MG63 (cell line): ENCODE measurements at regions not wholly inside any gene's neighbourhood (a gene's known extent, or its start where the extent isn't known, plus 50 kb on each side); places are given as distances from the start of the nearest gene placed in this dataset.
"Not testable (repeated sequence)": the region's sequence is repeated elsewhere in the genome, so short reads cannot be mapped to it uniquely, and the experiment has no call there.

Experiments used
- DNase-seq: peaks from one replicate; pipeline ENCODE4 v3.0.0-alpha.2; 2020
- H3K27me3 ChIP-seq: fragments of 250-450 bp; sonication (Bioruptor Pico); 2 replicates; pipeline ENCODE4 v1.5.1; 2020; ENCODE audit warnings: mild to moderate bottlenecking, moderate library complexity
- H3K36me3 ChIP-seq: fragments of 250-450 bp; sonication (Bioruptor Pico); 2 replicates; pipeline ENCODE4 v1.5.1; 2020; ENCODE audit warnings: mild to moderate bottlenecking, moderate library complexity
- H3K4me3 ChIP-seq: fragments of 250-450 bp; sonication (Bioruptor Pico); 2 replicates; pipeline ENCODE4 v1.5.1; 2020; ENCODE audit warnings: mild to moderate bottlenecking, moderate library complexity
- H3K9me3 ChIP-seq: fragments of 250-450 bp; sonication (Bioruptor Pico); 2 replicates; pipeline ENCODE4 v1.5.1; 2020; ENCODE audit warnings: mild to moderate bottlenecking, moderate library complexity

- no peaks in the 10 kb centered on the region for H3K36me3 ChIP-seq
- no peak for DNase-seq
- no peaks in the 10 kb centered on the region for H3K9me3 ChIP-seq
- no peaks in the 10 kb centered on the region for H3K27me3 ChIP-seq
- no peak overlapping the region for H3K4me3 ChIP-seq
Measured at GRCh38 chr18:26648509-26649192, 100.3 kb upstream of the KCTD1 start.

- no peak overlapping the region for H3K4me3 ChIP-seq
- no peak for DNase-seq
- no peaks in the 10 kb centered on the region for H3K27me3 ChIP-seq
- no peaks in the 10 kb centered on the region for H3K9me3 ChIP-seq
- H3K36me3 ChIP-seq = no peaks in the 10 kb centered on the region
Measured at GRCh38 chr18:26646901-26647300, 98.5 kb upstream of the KCTD1 start.

GRCh38 chr18:26642440-26643348, 94.3 kb upstream of the KCTD1 start:
- Histone ChIP-seq H3K36me3 (no peaks in the 10 kb centered on the region), H3K4me3 (no peak overlapping the region), H3K27me3 (no peaks in the 10 kb centered on the region), H3K9me3 (no peaks in the 10 kb centered on the region)
- no peak for DNase-seq

- no peaks in the 10 kb centered on the region for H3K36me3 ChIP-seq
- no peaks in the 10 kb centered on the region for H3K27me3 ChIP-seq
- H3K4me3 ChIP-seq = no peak overlapping the region
- H3K9me3 ChIP-seq = no peaks in the 10 kb centered on the region
- no peak for DNase-seq
Measured at GRCh38 chr18:26640541-26640940, 92.2 kb upstream of the KCTD1 start.

- Histone ChIP-seq H3K9me3 (no peaks in the 10 kb centered on the region), H3K36me3 (no peaks in the 10 kb centered on the region), H3K27me3 (no peaks in the 10 kb centered on the region), H3K4me3 (no peak overlapping the region)
- no peak for DNase-seq
Measured at GRCh38 chr18:26639149-26639548, 90.8 kb upstream of the KCTD1 start.

GRCh38 chr18:26637983-26638382, 89.6 kb upstream of the KCTD1 start:
- no peak for DNase-seq
- no peaks in the 10 kb centered on the region for H3K36me3 ChIP-seq

GRCh38 chr18:26637324-26637723, 89.0 kb upstream of the KCTD1 start:
- Histone ChIP-seq H3K4me3 (no peak overlapping the region), H3K36me3 (no peaks in the 10 kb centered on the region), H3K9me3 (no peaks in the 10 kb centered on the region), H3K27me3 (no peaks in the 10 kb centered on the region)
- DNase-seq = no peak

More at GRCh38 chr18:26637983-26638382, 89.6 kb upstream of the KCTD1 start:
- H3K27me3 ChIP-seq = no peaks in the 10 kb centered on the region
- H3K4me3 ChIP-seq = no peak overlapping the region
- no peaks in the 10 kb centered on the region for H3K9me3 ChIP-seq

GRCh38 chr18:26635466-26635865, 87.1 kb upstream of the KCTD1 start:
- DNase-seq = no peak
- H3K36me3 ChIP-seq = no peaks in the 10 kb centered on the region
- H3K9me3 ChIP-seq = no peaks in the 10 kb centered on the region

GRCh38 chr18:26634631-26635030, 86.3 kb upstream of the KCTD1 start:
- H3K9me3 ChIP-seq = no peaks in the 10 kb centered on the region
- no peaks in the 10 kb centered on the region for H3K27me3 ChIP-seq
- no peak for DNase-seq
- no peak overlapping the region for H3K4me3 ChIP-seq
- no peaks in the 10 kb centered on the region for H3K36me3 ChIP-seq

More at GRCh38 chr18:26635466-26635865, 87.1 kb upstream of the KCTD1 start:
- H3K27me3 ChIP-seq = no peaks in the 10 kb centered on the region
- H3K4me3 ChIP-seq = no peak overlapping the region

- Histone ChIP-seq H3K4me3 (no peak overlapping the region), H3K9me3 (no peaks in the 10 kb centered on the region), H3K27me3 (no peaks in the 10 kb centered on the region), H3K36me3 (no peaks in the 10 kb centered on the region)
- no peak for DNase-seq
Measured at GRCh38 chr18:26631135-26631534, 82.8 kb upstream of the KCTD1 start.

- H3K9me3 ChIP-seq = no peaks in the 10 kb centered on the region
- H3K27me3 ChIP-seq = no peaks in the 10 kb centered on the region
- H3K36me3 ChIP-seq = no peaks in the 10 kb centered on the region
- no peak for DNase-seq
- no peak overlapping the region for H3K4me3 ChIP-seq
Measured at GRCh38 chr18:26630596-26630995, 82.2 kb upstream of the KCTD1 start.

GRCh38 chr18:26628017-26628416, 79.7 kb upstream of the KCTD1 start:
- no peak for DNase-seq
- H3K27me3 ChIP-seq = no peaks in the 10 kb centered on the region
- no peak overlapping the region for H3K4me3 ChIP-seq
- H3K9me3 ChIP-seq = no peaks in the 10 kb centered on the region
- no peaks in the 10 kb centered on the region for H3K36me3 ChIP-seq

- Histone ChIP-seq H3K9me3 (no peaks in the 10 kb centered on the region), H3K27me3 (no peaks in the 10 kb centered on the region), H3K36me3 (no peaks in the 10 kb centered on the region), H3K4me3 (no peak overlapping the region)
- DNase-seq = no peak
Measured at GRCh38 chr18:26624443-26624842, 76.1 kb upstream of the KCTD1 start.

GRCh38 chr18:26623314-26623713, 75.0 kb upstream of the KCTD1 start:
- H3K4me3 ChIP-seq, DNase-seq, H3K27me3 ChIP-seq, H3K36me3 ChIP-seq, H3K9me3 ChIP-seq: not testable (repeated sequence)

GRCh38 chr18:26621161-26622026, 73.0 kb upstream of the KCTD1 start:
- peak overlapping the region; percentile 28 for H3K4me3 ChIP-seq
- no peaks in the 10 kb centered on the region for H3K9me3 ChIP-seq
- H3K36me3 ChIP-seq = no peaks in the 10 kb centered on the region
- DNase-seq = peak; percentile 30
- H3K27me3 ChIP-seq = no peaks in the 10 kb centered on the region

GRCh38 chr18:26619350-26619749, 71.0 kb upstream of the KCTD1 start:
- no peaks in the 10 kb centered on the region for H3K9me3 ChIP-seq

GRCh38 chr18:26618135-26618534, 69.8 kb upstream of the KCTD1 start:
- no peak for DNase-seq
- Histone ChIP-seq H3K9me3 (no peaks in the 10 kb centered on the region), H3K27me3 (no peaks in the 10 kb centered on the region), H3K36me3 (no peaks in the 10 kb centered on the region), H3K4me3 (no peak overlapping the region)

More at GRCh38 chr18:26619350-26619749, 71.0 kb upstream of the KCTD1 start:
- no peaks in the 10 kb centered on the region for H3K27me3 ChIP-seq
- no peak overlapping the region for H3K4me3 ChIP-seq
- H3K36me3 ChIP-seq = no peaks in the 10 kb centered on the region
- DNase-seq = no peak
